Mesendoderm (in vitro differentiated cells): ENCODE measurements at regions not wholly inside any gene's neighbourhood (a gene's known extent, or its start where the extent isn't known, plus 50 kb on each side); places are given as distances from the start of the nearest gene placed in this dataset.

Source experiments
- DNase-seq: peaks from one replicate; pipeline ENCODE4 v3.0.0; 2013
- H2AK5ac ChIP-seq: 2 replicates; pipeline ENCODE4 v1.6.1; 2013; ENCODE audit warnings: low read length, inconsistent platforms
- H2BK120ac ChIP-seq: 2 replicates; pipeline ENCODE4 v1.6.1; 2013; ENCODE audit warnings: low read depth, mild to moderate bottlenecking, low read length, moderate library complexity, mixed read lengths
- H2BK15ac ChIP-seq: replicated peaks from 2 replicates; pipeline ENCODE4 v1.6.1; 2013; ENCODE audit warnings: low read depth, mild to moderate bottlenecking, moderate library complexity
- H2BK5ac ChIP-seq: 2 replicates; pipeline ENCODE4 v1.6.1; 2013; ENCODE audit warnings: low read length, inconsistent platforms
- H3K18ac ChIP-seq: 2 replicates; pipeline ENCODE4 v1.6.1; 2013; ENCODE audit warnings: mild to moderate bottlenecking, low read length, mixed read lengths
- H3K23ac ChIP-seq: one replicate; pipeline ENCODE4 v1.6.1; 2013; ENCODE audit warnings: low read length
- H3K27ac ChIP-seq: 2 replicates; pipeline ENCODE4 v1.5.1; 2013; ENCODE audit warnings: low read depth, mild to moderate bottlenecking, inconsistent platforms, low read length, moderate library complexity
- H3K27me3 ChIP-seq: 2 replicates; pipeline ENCODE4 v1.6.1; 2013; ENCODE audit warnings: low read length, control low read depth, mild to moderate bottlenecking, inconsistent platforms; ENCODE audit not compliant: insufficient read depth, poor library complexity
- H3K36me3 ChIP-seq: 2 replicates; pipeline ENCODE4 v1.6.1; 2013; ENCODE audit warnings: low read length, inconsistent platforms; ENCODE audit not compliant: control insufficient read depth, insufficient read depth
- H3K4ac ChIP-seq: one replicate; pipeline ENCODE4 v1.6.1; 2013; ENCODE audit warnings: low read depth, mild to moderate bottlenecking, low read length, moderate library complexity
- H3K4me1 ChIP-seq: 2 replicates; pipeline ENCODE4 v1.6.1; 2013; ENCODE audit warnings: low read depth, low read length, inconsistent platforms; ENCODE audit not compliant: control insufficient read depth
- H3K4me2 ChIP-seq: 2 replicates; pipeline ENCODE4 v1.6.1; 2013; ENCODE audit warnings: low read length
- H3K4me3 ChIP-seq: 2 replicates; pipeline ENCODE4 v1.5.1; 2013; ENCODE audit warnings: mild to moderate bottlenecking, low read length
- H3K56ac ChIP-seq: one replicate; pipeline ENCODE4 v1.6.1; 2013; ENCODE audit warnings: low read length
- H3K79me1 ChIP-seq: 2 replicates; pipeline ENCODE4 v1.6.1; 2013; ENCODE audit warnings: low read length, inconsistent platforms
- H3K79me2 ChIP-seq: 2 replicates; pipeline ENCODE4 v1.6.1; 2013; ENCODE audit warnings: mild to moderate bottlenecking, low read length; ENCODE audit not compliant: control insufficient read depth, insufficient read depth
- H3K9ac ChIP-seq: 2 replicates; pipeline ENCODE4 v1.6.1; 2013; ENCODE audit warnings: low read length, inconsistent platforms
- H4K5ac ChIP-seq: one replicate; pipeline ENCODE4 v1.6.1; 2013; ENCODE audit warnings: low read length
- H4K8ac ChIP-seq: one replicate; pipeline ENCODE4 v1.6.1; 2013; ENCODE audit warnings: low read depth, mild to moderate bottlenecking, control low read depth, low read length, moderate library complexity
- WGBS: extraction: QIAGEN DNeasy Blood & Tissue Kit; methylation state at CpG from one replicate; pipeline ENCODE4 v1.1.7; 2013; ENCODE audit warnings: low lambda C conversion rate, missing lambda C conversion rate; ENCODE audit not compliant: insufficient coverage; ENCODE audit errors: extremely low coverage; 5-methylcytosine and 5-hydroxymethylcytosine counted together

DNA sequence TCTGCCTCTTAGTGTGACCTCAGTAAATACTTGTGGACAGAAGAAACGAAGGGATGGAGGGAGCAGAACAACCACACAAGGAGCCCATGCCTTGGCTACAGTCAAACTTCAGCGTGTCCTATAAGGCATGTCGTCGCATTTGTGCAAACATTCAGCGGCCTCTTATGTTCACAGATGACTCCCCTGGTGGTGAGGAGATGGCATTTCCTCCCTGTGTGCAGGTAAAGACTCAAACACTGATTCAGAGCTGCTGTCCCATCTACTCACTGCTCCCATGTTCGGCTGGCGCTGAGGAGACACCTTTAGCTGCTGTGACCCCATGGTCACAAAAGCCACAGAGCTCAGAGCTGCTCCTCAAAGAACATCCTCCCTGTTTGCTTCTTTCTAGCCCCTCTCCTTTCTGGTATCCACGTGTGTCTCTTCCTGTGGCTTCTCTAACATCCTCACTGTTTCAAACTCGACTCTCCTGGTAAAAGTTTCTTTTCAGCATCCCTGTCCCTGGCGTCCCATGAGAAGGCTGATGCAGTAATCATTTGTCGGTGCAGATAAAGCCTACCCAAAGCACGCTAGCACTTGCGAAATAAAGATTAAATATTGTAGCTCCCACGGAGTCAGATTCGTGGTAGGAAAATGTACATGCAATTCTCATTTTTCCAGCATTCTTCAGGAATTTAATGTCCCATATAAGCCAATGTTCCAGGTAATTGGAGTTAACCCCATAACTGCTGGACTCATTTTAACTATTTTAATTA, 124.9 kb upstream of the NEBL start:
- Histone ChIP-seq H3K18ac (no peak overlapping the region), H2BK120ac (no peak overlapping the region), H3K56ac (no peak overlapping the region), H3K27me3 (no peaks in the 10 kb centered on the region), H3K4me3 (no peak overlapping the region), H3K79me1 (no peaks in the 10 kb centered on the region), H3K79me2 (no peaks in the 10 kb centered on the region), H4K5ac (no peak overlapping the region), H3K36me3 (no peaks in the 10 kb centered on the region), H3K4me1 (no peaks in the 10 kb centered on the region), H2BK15ac (no peak overlapping the region), H4K8ac (no peak overlapping the region), H3K9ac (no peak overlapping the region), H3K23ac (no peak overlapping the region), H3K4me2 (no peak overlapping the region), H2BK5ac (no peak overlapping the region), H2AK5ac (no peak overlapping the region), H3K4ac (no peak overlapping the region), H3K27ac (no peak overlapping the region)
- WGBS: no CpG with 5 or more reads among the region's 15 CpGs
- peak; percentile 52 for DNase-seq

- no peak for DNase-seq
- Histone ChIP-seq H3K9ac (no peak overlapping the region), H2BK5ac (no peak overlapping the region), H2AK5ac (no peak overlapping the region), H3K56ac (no peak overlapping the region), H3K4ac (no peak overlapping the region), H3K18ac (no peak overlapping the region), H4K5ac (no peak overlapping the region), H3K23ac (no peak overlapping the region), H3K4me1 (no peaks in the 10 kb centered on the region), H4K8ac (no peak overlapping the region), H3K27ac (no peak overlapping the region), H3K27me3 (no peaks in the 10 kb centered on the region), H2BK15ac (no peak overlapping the region), H3K79me2 (no peaks in the 10 kb centered on the region), H3K79me1 (no peaks in the 10 kb centered on the region), H3K36me3 (no peaks in the 10 kb centered on the region), H2BK120ac (no peak overlapping the region), H3K4me3 (no peak overlapping the region), H3K4me2 (no peak overlapping the region)
- WGBS: no CpG with 5 or more reads among the region's 6 CpGs
These were observed 124.1 kb upstream of the NEBL start for GRCh38 chr10:21021231-21021630.

DNA sequence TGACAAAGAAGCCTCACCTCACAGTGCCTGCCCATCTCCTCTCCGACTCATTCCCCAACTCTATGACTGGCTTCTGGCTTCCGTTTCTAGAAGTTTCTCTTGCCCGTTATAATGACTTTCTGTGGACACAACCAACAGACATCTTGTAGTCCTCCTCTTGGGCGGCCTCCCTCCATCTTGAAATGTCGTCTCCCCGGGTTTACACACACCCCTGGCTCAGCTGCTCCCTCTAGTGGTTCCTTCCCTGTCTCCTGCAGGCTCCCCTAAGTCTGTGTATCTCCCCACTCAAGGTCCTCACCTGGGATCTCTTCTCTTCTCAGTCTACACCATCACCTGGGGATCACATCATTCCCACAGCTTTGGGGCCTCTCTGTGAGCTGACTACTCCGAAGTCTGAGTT, 123.4 kb upstream of the NEBL start:
- no CpG with 5 or more reads among the region's 7 CpGs for WGBS
- Histone ChIP-seq H3K23ac (no peak overlapping the region), H2BK15ac (no peak overlapping the region), H3K56ac (no peak overlapping the region), H3K79me2 (no peaks in the 10 kb centered on the region), H3K4me1 (no peaks in the 10 kb centered on the region), H3K4me3 (no peak overlapping the region), H3K4ac (no peak overlapping the region), H3K18ac (no peak overlapping the region), H4K8ac (no peak overlapping the region), H4K5ac (no peak overlapping the region), H3K4me2 (no peak overlapping the region), H3K36me3 (no peaks in the 10 kb centered on the region), H2AK5ac (no peak overlapping the region), H2BK120ac (no peak overlapping the region), H3K79me1 (no peaks in the 10 kb centered on the region), H3K27me3 (no peaks in the 10 kb centered on the region), H2BK5ac (no peak overlapping the region), H3K27ac (no peak overlapping the region), H3K9ac (no peak overlapping the region)
- DNase-seq: peak; percentile 64

DNA sequence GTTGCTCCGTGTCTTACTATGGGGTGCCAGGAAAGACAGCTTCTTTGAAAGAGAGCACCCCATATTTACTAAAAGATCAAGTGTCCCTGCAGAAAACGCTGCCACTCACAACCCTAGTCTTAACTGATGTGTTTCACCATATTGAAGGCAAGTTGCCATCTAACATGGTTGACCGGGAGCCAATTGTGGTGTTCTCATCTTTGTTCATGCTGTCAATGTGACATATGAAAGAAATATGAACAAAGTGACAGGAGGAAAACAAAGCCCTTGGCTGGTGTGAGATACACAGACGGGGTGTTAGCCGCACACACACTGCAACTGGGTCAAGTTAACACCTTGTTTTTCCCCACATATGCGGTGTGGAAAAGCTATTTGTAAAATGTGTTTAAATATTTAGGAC, 122.3 kb upstream of the NEBL start:
- no CpG with 5 or more reads among the region's 6 CpGs for WGBS
- no peaks in the 10 kb centered on the region for H3K79me2 ChIP-seq
- no peak overlapping the region for H2AK5ac ChIP-seq
- no peak overlapping the region for H2BK120ac ChIP-seq
- no peak overlapping the region for H3K27ac ChIP-seq
- H3K4me3 ChIP-seq: no peak overlapping the region
- no peaks in the 10 kb centered on the region for H3K27me3 ChIP-seq
- no peaks in the 10 kb centered on the region for H3K4me1 ChIP-seq
- H4K8ac ChIP-seq: no peak overlapping the region
- no peak overlapping the region for H2BK15ac ChIP-seq
- no peak overlapping the region for H3K4me2 ChIP-seq
- no peaks in the 10 kb centered on the region for H3K36me3 ChIP-seq
- no peak overlapping the region for H3K4ac ChIP-seq
- H3K56ac ChIP-seq: no peak overlapping the region
- no peaks in the 10 kb centered on the region for H3K79me1 ChIP-seq
- H4K5ac ChIP-seq: no peak overlapping the region
- H3K9ac ChIP-seq: no peak overlapping the region
- H3K18ac ChIP-seq: no peak overlapping the region
- H3K23ac ChIP-seq: no peak overlapping the region
- H2BK5ac ChIP-seq: no peak overlapping the region
- no peak for DNase-seq

GRCh38 chr10:21015851-21016250, 118.7 kb upstream of the NEBL start:
- no peaks in the 10 kb centered on the region for H3K27me3 ChIP-seq
- H3K27ac ChIP-seq: no peak overlapping the region
- H3K9ac ChIP-seq: no peak overlapping the region
- H3K79me2 ChIP-seq: no peaks in the 10 kb centered on the region
- no peaks in the 10 kb centered on the region for H3K79me1 ChIP-seq
- no peak overlapping the region for H3K4me2 ChIP-seq
- H3K23ac ChIP-seq: no peak overlapping the region
- no peak overlapping the region for H2BK5ac ChIP-seq
- H2AK5ac ChIP-seq: no peak overlapping the region
- H3K4me3 ChIP-seq: no peak overlapping the region
- no peak overlapping the region for H4K8ac ChIP-seq
- H4K5ac ChIP-seq: no peak overlapping the region
- no peak overlapping the region for H2BK120ac ChIP-seq
- DNase-seq: peak; percentile 28
- H3K56ac ChIP-seq: no peak overlapping the region
- no peaks in the 10 kb centered on the region for H3K36me3 ChIP-seq
- H3K18ac ChIP-seq: no peak overlapping the region
- H3K4ac ChIP-seq: no peak overlapping the region
- no peaks in the 10 kb centered on the region for H3K4me1 ChIP-seq
- no peak overlapping the region for H2BK15ac ChIP-seq
- WGBS: no CpG with 5 or more reads among the region's 4 CpGs

DNA sequence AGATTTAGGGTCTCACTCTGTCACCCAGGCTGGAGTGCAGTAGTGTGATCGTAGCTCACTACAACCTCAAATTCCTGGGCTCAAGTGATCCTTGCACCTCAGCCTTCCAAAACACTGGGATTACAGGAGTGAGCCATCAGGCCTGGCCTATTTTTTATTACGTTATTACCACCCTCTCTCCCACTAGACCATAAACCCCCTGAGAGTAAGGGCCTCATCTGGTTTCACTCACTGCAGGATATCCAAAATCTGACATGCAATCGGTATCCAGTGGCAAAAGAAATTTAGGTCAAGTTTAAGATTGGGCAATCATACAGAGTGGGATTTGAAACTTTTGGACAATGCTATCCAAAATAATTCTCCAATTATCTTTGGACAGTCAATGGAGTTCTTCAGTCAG, 117.0 kb upstream of the NEBL start:
- Histone ChIP-seq H2BK120ac (no peak overlapping the region), H4K5ac (no peak overlapping the region), H2AK5ac (no peak overlapping the region), H3K56ac (no peak overlapping the region), H3K36me3 (no peaks in the 10 kb centered on the region), H3K4ac (no peak overlapping the region), H3K4me1 (no peaks in the 10 kb centered on the region), H3K27me3 (no peaks in the 10 kb centered on the region), H3K4me3 (no peak overlapping the region), H3K79me1 (no peaks in the 10 kb centered on the region), H3K27ac (no peak overlapping the region), H3K4me2 (no peak overlapping the region), H3K9ac (no peak overlapping the region), H3K18ac (no peak overlapping the region), H3K23ac (no peak overlapping the region), H2BK5ac (no peak overlapping the region), H2BK15ac (no peak overlapping the region), H4K8ac (no peak overlapping the region), H3K79me2 (no peaks in the 10 kb centered on the region)
- no CpG with 5 or more reads among the region's 3 CpGs for WGBS
- DNase-seq: no peak
